GM12875 (cell line): ENCODE measurements at regions not wholly inside any gene's neighbourhood (a gene's known extent, or its start where the extent isn't known, plus 50 kb on each side); places are given as distances from the start of the nearest gene placed in this dataset.

ENCODE experiments used
- H3K4me3 ChIP-seq: one replicate; pipeline ENCODE4 v1.5.1; 2011; ENCODE audit warnings: low read depth, low read length, control low read depth
- TF ChIP-seq, protein P1 (sequence below): IDR thresholded peaks from 2 replicates; pipeline ENCODE4 v1.5.1; 2011; ENCODE audit warnings: low read depth, mild to moderate bottlenecking, control low read depth, inconsistent platforms, low read length, moderate library complexity, borderline replicate concordance; ENCODE audit not compliant: insufficient read depth

DNA sequence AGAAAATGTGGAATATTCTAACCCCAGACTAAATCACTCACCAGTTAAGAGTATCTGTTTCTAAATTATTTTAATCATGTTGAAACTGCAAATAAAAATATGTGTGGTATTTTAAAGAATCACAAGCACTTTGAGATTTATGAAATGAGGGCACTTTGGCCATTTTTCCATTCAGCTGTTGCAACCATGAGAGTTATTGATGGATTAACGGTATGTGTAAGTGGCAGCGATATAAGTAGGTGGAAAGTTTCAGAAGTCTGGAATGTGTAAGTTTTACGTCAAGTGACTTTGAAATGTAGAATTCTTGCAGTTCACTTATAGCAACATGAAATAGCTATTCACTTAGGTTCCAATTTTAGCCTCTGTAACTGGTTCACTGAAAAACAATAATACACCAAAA lies 905.1 kb upstream of the SLIT2 start:
- no peak overlapping the region for H3K4me3 ChIP-seq
- TF ChIP-seq, protein P1, sequence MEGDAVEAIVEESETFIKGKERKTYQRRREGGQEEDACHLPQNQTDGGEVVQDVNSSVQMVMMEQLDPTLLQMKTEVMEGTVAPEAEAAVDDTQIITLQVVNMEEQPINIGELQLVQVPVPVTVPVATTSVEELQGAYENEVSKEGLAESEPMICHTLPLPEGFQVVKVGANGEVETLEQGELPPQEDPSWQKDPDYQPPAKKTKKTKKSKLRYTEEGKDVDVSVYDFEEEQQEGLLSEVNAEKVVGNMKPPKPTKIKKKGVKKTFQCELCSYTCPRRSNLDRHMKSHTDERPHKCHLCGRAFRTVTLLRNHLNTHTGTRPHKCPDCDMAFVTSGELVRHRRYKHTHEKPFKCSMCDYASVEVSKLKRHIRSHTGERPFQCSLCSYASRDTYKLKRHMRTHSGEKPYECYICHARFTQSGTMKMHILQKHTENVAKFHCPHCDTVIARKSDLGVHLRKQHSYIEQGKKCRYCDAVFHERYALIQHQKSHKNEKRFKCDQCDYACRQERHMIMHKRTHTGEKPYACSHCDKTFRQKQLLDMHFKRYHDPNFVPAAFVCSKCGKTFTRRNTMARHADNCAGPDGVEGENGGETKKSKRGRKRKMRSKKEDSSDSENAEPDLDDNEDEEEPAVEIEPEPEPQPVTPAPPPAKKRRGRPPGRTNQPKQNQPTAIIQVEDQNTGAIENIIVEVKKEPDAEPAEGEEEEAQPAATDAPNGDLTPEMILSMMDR = no peak

DNA sequence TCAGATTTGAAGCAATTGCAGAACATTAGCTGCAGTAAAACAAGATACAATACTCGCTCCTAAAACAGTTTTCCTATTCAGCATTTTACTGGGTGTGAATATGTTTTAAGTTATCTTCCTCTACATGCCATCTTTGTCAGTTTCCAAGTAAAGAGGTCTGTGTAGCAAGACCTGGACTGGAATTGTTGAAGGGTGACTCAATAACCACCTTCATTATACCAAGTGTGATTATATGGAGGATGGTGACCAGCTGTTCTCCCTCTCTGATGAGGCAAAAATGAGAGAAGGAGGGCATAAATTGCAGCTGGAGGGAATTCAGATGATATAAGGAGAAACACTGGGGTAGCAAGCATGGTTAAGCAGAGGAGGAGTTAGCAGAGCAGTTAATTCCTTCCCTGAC lies 922.1 kb upstream of the SLIT2 start:
- TF ChIP-seq, protein P1 = no peak
- no peak overlapping the region for H3K4me3 ChIP-seq

DNA sequence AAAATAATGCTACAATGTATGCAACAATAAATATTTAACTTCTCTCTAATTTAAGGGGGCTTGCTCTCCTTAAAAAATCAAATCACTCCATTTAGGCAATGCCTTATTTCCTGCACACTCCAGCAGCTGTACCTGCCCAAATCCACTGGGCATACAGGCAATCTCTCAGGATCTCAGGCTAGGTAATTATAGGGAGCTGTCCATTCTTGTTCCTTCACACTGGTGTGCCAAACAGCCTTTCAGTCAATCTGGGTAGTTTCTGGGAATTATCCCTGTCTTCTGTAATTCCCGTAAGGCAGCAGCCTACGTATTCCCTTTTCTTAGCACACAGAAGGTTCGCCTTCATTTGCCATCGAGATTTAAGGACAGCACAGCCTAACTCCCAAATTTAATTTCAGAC lies 922.6 kb upstream of the SLIT2 start:
- TF ChIP-seq, protein P1 = no peak
- no peak overlapping the region for H3K4me3 ChIP-seq

DNA sequence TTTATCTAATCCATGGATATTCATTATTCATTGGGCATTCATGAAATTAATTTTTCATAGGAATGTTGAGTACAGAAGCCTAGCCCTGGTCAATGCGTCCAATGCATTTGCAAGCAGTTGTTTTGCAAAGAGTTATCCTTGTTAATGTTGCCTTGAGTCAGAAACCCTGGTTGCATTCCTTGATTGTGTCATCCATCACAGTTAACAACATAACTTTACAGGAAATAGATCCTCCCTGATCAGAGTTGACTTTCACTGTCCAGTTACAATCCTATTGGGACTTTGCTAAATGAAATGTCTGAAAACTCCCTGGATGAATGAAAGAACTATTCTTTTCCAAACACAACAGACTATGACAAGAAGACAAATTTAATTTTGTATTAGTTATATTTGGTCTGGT lies 924.3 kb upstream of the SLIT2 start:
- TF ChIP-seq, protein P1 = no peak
- no peak overlapping the region for H3K4me3 ChIP-seq

DNA sequence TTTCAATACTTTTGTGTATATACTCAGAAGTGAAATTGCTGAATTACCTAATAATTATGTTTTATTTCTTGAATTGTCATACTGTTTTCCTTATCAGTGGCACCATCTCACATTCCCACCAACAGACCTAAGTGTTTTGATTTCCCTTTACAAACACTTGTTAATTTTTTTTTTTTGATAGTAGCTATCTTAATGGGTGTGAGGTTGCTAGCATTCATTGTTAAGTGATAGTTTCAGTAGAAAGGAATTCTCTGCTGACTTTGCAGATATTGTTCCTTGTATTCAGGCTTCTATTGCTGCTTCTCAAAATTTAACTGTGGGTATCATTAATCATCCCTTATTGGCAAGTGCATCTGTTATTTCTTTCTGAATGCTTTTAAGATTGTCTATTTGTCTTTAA lies 927.5 kb upstream of the SLIT2 start:
- TF ChIP-seq, protein P1 = no peak
- no peak overlapping the region for H3K4me3 ChIP-seq

DNA sequence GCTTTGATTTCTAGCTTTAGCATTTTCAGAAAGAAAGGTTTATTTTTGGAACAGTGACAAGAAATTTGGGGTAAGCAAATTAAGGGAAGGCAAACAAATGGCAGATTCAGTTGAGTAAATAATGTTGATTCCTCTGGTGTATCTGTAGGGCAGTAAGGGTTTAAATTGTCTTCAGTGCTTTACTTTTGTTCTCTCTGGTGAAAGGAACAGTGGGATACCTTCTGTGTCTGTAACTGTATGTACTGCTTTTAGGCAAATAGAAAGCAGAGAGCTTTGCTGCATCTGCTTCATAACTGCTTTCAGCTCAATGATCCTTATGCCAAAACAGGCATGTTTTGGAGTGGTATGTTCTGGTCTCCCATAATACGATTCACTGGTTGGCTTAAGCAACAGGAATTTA lies 932.1 kb upstream of the SLIT2 start:
- TF ChIP-seq, protein P1 = no peak
- no peak overlapping the region for H3K4me3 ChIP-seq

DNA sequence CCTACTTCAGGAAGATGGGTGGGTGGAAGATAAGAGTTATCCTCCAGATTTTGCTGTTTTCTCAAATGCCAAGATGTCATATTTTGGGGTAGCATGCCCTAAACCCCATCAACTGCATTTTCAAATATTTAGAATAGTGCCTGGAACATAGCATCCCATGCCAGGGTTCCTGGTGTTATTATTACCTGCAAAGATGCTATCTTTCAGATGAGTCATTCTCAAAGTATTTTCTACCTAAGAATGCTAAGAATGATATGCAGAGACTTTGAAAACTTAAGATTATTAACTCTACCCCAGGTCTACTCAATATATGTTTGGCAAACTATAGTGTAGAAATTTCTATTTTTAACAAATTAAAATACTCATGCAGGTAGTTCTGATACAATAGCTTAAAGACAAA lies 934.3 kb upstream of the SLIT2 start:
- TF ChIP-seq, protein P1 = no peak
- no peak overlapping the region for H3K4me3 ChIP-seq
